ENCODE measurements at regions not wholly inside any gene's neighbourhood (a gene's known extent, or its start where the extent isn't known, plus 50 kb on each side); places are given as distances from the start of the nearest gene placed in this dataset.

DNA sequence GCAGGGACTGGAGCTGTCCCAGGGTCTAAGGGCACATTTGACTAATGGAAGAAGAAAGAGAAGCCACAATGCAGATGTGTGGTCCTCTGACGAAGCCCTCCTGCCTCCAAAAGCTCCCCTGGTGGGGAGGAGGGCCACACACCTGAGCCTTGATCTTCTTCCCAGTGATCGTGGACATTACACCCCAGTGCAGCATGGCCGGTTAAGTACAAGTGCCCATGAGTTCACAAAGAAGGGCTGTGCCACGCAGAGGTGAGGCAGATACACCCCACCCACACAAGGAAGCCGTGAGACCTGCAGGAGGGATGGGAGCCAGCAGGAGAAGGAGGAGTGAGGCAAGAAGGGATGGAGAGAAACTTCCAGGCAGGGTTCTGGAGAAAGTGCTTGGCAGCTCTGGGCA is 199.0 kb upstream of the MVB12B start:
- no peak for DNase-seq

DNA sequence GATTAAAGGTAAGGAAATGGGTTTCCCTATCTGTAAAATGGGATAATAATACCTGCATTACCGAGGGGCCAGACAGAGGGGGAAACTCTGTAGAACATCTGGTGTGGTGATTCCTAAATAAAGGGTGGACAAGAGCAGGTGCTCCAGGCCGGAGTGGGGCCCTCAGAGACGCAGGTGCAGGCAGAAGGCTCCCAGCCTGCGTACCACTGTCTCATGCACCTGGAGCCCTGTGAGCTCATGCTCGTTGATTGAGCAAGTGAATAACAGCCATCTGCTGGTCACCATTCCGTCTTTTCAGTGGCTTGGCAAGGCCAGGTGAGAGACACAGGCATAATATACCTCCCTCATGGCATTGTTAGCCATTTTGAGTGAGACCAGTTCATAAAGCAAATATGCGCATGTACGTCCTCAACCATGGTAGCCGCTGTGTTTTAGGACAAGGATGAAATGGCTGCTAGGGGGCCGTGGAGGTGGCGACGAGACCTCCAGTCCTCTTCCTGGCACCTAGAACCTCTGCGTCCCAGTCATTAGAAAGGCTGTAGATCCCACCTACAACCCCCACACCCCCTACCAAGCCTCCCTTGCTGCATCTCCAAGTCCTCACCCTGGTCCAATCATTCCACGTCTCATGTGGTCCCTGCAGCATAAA is 198.0 kb upstream of the MVB12B start:
- no peak for DNase-seq

DNA sequence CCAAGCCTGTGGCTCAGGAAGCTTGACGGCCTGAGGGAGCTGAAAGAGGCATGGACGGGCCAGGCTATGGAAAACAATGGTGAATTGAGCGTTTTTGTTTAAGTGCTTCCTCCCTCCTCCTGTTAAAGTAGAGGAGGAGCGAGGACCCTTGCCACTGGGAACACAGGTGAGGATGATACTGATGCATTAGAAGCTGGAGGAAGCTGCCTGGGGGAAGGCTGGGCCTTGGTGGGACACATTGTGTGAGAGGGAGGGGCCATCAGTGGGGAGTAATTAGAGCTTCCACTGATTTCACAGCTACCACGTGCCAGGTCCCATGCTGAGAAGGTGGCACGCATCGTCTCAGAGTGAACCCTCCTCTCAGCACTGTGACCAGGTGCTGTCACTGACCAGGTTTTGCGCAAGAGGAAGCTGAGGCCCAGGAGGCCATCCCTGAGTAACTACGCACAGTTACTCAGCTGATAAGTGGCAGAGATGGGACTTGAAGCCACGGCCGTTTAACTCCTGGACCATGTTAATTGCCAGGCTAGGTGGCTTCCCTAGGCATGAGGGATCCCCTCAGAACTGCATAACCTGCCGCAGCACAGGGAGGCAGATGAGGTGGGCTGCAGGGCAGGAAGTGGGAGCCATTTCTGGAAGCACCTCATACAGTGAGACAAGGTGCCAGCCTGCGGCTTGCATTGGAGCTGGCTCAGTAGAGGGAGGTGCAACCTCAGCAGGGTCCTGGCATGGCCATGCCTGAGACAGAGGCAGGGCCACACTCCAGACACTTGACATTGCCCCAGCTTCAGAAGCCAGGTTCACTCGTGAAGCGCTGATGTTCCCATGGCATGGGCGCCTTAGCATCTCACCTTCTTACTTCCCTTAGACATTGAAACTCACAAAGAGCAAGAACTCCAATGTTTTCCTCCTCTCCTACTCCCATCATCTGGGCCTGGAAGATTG is 195.3 kb upstream of the MVB12B start:
- DNase-seq: no peak

- no peak for DNase-seq
Measured at GRCh38 chr9:126132746-126133145, 193.9 kb upstream of the MVB12B start.

DNA sequence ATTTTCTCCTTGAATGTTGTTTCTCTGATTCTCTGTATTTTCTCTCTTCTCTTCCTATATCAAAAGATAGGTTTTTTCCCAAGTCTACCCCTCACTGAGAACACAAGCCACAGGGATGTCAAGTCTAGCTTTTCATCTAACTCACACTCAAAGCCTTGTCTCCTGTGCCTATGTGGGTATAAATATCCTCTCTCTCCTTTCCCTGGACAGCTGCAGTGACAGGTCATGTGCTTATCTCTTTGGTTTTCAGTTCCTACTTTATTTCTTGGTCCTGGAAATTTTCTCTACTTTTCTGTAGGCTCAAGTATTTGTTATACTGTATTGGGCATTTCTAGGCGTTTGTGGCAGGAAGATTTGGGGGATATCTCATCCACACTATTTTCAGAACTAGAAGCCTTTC is 182.4 kb upstream of the MVB12B start:
- no peak for DNase-seq

DNA sequence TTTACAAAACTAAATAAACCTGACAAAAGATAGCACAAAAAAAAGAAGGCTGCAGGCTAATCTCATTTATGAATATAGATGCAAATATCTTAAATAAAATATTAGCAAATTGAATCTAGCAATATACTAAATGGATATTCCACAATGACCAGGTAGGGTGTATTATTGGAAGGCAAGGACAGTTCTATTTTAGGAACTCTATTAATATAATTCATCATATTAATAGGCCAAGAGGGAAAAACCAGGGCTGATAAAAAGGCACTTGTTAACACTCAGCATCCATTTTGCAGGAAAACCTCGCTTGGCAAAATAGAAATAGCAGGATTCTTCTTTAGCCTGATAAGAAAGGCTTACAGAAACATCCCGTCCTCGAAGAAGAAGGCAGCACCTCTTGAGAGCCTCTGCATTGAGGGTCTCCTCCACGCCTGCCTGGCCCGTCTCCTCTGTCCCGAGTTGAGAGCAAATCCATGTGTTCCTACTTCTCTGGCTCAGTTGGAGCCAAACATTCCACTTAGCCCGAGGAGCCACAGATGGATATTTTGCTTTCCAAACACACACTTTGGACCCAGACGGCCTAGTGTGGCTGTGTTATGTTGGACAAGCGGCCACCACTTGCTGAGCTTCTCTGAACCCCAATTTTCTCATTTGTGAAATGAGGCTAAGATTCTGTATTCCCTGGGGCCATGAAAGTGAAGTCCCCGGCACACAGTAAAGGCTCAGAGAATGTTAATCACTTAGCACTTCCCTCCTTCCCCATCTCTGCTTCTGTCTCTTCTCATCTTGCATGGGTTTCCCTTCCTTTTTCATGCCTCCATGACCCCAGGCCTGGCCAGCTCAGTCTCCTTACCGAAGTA is 181.8 kb upstream of the MVB12B start:
- no peak for DNase-seq

DNA sequence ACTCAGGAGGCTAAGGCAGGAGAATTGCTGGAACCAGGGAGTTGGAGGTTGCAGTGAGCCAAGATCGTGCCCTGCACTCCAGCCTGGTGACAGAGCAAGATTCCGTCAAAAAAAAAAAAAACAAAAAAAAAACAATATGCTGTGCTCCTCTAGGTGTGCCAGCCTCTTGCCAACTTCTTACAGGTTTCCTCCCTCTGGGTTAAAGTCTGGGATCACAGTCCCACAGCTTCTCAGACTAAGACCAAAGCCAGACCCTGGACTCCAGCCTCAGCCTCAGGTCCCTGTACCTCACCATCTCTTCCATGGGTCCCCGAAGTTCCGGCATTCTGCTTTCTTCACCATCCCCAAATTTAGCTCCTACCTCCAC is 180.8 kb upstream of the MVB12B start:
- DNase-seq: no peak

DNA sequence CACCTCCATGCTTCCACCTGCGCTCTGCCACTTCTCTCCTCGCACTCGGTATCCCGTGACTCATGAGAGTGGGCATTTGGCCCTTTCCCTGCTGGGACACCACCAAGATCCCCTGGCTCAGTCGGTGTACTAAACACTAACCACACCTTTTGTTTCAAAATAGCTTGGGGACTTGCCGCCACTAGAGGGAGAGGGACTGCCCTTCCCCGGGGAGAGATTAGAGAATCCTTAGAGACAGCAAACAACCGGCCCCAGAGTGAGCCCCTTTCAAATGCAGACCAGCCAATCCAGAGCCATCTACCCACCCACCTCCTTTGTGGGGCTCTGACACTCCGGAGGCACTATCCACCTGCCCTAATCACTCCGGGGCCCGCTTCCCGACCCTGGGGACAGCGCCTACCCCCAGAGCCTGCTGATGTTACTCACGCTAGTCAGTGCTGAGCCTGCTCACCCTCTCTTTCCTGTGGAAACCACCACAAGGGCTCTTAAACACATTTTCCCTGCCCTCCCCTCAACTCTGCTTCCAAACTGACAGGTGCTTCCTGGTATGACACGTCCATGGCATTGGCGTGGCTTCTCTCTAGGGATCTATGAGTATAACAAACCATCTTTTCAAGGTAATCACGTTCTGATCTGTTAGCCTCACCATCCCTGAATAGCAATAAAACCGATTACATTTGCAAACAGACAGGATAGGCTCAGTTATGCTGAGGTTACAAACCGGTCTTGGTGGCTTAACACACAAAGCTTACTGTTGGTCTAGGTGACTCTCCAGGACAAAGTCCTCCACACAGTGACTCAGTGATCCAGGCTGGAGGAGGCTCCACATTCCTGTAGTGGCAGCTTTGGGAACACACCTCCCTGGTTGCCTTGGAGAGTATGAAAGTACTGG is 180.1 kb upstream of the MVB12B start:
- DNase-seq: peak; percentile 31

DNA sequence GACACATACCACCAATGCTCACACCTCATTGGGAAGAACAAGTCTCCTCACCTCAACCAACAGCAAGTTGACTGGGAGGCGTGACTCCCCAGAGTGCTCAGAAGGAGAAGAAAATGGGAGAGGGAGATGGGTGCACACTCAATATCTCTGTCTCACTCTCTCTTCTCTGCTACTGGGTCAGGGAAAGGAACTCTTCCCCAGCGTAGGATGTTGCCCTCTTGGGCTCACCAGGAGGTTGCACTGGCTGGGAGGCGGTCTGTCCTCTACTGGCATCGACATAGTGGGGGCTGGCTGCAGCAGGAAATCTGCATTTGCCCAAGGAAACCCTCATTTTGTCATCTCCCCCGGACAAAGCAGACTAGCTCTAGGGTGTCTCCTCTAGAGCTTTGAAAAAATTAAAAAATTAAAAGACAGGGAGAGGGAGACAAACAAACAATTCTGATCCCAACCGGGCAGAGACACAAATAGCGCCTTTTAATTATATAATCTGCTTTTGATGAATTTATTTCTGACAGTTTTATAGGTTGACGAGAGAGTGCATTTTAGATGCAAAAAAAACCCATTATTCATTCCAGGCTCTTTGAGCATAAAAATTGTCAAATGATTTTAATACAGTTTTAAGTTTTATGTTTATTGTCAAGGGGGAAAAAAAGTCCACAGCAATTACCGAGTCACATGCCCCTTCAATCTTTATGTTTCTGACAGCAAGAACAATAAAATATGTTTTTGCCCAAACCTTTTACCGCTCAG is 179.3 kb upstream of the MVB12B start:
- no peak for DNase-seq

GRCh38 chr9:126147936-126148870 is 178.4 kb upstream of the MVB12B start:
- no peak for DNase-seq

- DNase-seq: no peak
Measured at GRCh38 chr9:126148994-126149393, 177.6 kb upstream of the MVB12B start.

DNA sequence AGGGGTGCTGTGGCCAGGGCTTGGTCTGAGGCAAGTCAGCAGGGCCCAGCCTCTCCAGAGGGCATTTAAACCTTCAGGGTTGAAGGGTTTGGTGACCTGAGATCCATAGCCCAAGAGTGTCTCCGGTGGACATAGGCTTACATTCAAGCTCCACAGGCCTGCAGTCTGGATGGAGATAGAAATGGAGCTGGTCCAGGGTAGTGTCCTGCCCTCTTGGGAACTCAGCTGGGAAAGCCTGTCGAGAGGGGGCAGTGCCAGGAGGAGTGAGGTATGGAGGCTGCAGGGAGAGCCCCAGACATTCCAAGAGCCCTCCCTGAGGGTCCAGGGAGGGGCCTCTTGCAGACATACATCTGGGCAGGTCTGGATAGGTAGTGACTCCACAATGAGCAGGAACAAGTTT is 177.0 kb upstream of the MVB12B start:
- no peak for DNase-seq

DNA sequence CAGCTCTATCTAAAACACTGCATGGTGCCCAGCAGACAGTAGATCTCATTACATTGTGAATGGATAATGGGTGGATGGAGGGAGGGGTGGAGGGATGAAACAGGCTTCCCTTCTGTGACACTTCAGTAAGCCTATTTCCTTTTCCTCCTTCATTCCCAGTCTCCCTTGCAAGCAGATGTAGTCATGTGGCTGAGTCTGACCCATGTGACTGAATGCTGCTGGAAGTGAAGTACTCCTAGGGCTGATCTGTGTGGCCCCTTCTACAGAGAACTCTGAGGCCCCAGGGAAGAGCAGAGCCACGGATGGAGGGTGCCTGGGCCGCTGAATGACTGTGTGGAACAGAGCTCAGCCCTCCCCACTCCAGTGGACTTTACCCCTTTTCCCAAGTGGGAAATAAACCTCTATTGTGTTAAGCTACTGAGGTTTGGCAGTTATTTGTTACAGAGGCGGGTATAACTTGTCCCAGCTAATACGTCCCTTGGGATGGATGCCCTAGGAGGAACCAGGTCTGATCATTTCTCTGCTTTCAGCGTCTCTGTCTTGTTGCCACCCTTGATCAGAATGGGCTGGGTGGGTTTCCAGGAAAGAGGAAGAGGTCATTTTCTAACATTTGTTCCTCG is 176.1 kb upstream of the MVB12B start:
- DNase-seq: peak; percentile 18

DNA sequence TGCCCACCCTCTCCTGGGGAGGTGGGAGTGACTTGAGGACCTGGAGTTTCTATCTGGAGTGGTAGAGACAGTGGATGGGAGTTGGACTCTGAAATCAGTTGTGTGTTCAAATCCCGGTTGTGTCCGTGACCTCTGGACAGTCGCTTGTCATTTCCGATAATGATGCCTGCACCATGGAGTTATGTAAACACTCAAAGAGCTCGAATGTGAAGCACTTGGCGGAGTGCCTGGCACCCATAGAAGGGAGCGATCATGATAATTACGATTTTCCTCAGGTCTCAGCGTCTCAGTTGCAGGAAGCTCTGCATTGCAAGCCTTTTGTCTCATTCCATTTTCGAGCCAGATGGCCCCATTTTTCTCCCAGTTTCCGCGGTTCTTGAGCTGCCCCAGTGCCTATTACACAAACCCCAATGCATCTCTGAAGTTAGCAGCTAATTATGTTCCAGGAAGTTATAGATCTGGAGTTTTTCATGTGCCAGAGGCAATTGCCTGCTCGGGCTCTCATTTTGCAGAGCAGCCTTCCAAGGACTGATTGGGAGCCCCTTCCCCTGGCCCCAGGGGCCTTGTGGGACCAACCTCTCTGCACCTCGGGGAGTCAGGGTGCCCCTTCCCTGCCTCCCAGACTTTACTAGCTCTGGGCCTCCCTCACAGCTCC is 175.5 kb upstream of the MVB12B start:
- peak; percentile 74 for DNase-seq

DNA sequence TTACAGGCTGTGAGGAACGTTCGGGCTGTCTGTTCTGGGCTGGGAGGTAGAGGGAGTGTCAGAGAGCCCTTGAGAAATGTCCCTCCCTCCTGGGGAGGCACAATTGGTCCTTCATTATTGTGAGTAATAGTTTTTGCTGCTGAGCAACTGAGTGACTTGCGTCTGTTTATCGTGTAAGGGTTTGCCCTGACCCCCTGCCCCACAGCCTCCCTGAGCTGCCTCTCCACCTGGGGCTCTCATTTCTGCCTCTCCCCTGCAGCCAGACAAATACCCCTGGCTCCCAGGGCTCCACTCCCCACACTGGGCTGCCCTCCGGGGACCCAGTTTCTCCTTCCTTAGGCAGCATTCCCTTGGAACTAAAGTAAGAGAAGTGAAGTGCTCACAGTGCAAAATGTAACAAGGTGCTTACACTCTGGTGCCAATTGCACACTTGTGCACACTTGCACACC is 174.9 kb upstream of the MVB12B start:
- peak; percentile 52 for DNase-seq

DNA sequence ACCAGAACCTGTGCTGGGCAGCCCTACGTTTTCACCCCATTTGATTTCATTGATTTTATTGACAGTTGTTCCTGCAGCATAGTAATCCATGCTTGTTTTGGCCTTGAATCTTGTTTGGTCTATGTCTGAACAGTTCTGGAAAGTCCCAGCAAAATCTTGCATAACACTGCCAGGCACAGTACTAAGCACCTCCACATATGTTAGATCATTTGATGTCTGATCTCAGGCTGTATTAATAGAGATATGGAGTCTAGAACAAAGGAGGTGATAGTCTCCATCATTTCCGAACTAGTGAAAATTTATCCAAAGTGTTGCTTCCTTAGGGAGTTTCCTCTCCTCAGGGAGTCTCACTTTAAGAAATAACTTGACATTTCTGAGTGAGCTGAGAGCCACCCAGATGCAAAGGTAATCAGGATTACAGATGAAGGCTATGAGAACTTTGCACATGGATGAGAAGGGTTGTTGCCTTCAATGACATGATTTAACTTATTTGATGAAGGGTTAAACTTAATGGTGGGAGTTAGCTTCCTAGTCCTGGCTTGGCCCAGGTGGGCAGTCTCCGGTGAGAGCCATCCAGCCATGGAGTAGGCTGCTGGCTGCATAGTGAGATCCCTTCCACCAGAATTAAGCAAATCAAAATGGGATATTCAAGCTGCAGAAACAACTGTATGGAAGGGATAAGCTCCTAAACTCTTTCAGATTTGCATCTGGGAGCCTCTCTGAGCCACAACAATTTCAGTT is 173.8 kb upstream of the MVB12B start:
- DNase-seq: no peak

GRCh38 chr9:126153382-126153781 is 173.2 kb upstream of the MVB12B start:
- DNase-seq: no peak

DNA sequence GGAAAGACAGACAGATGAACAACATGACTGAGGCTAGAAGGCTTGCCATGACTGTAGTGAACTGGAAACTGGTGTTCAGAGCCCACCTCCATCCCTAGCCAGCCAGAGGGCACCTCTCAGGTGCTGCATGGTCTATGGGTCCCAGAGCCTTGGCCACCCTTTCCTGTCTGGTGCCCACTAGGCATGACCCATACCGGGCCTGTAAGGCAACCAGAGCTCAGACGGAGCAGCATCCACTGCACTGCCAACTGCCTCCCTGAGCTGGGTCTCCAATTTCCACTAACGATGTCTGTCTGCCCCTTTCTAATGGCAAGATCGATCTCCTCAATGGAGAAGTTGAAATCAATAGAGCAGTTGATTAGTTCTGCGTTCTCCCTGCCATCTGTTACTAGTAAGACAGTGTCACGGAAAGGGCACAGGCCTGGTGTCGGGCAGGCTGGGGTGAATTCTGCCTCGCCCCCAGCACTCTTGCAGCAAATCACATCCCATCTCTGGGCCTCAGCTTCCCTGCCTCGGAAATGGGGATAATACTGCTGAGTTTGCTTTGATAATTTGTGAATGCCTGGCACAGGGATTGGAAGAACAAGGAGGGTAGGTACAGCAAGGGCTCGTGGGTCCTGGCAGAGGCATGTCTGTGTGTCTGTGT is 172.3 kb upstream of the MVB12B start:
- no peak for DNase-seq

Measured in DMS79 treated with DMSO at 0.1 percent for 48 hours (cell line).